ENCODE measurements at regions not wholly inside any gene's neighbourhood (a gene's known extent, or its start where the extent isn't known, plus 50 kb on each side); places are given as distances from the start of the nearest gene placed in this dataset.
A peak's percentile ranks its signal among the peaks of the same experiment; 100 is the strongest.

- no peak for DNase-seq (ENCODE audit: low spot score in 2 of 2, unreplicated experiment in 2 of 2)
- H3K36me3 Mint-ChIP-seq, result no peaks in the 10 kb centered on the region
- no peak for TF ChIP-seq CTCF (IDR thresholded peaks at IDR 0.05; ENCODE audit: unreplicated experiment)
- H3K27me3 Mint-ChIP-seq (ENCODE audit: low read depth), result no peaks in the 10 kb centered on the region
- H3K9me3 Mint-ChIP-seq, result no peaks in the 10 kb centered on the region
- H3K4me1 Mint-ChIP-seq, result peaks cover 41% of the 10 kb centered on the region
- H3K4me3 Mint-ChIP-seq, result no peak overlapping the region
- peak overlapping the region; percentile 79 for H3K27ac Mint-ChIP-seq
These were observed 53.9 kb upstream of the TIAM1 start for GRCh38 chr21:31397939-31398338.

- no peak overlapping the region for H3K4me3 Mint-ChIP-seq
- peak; percentile 39 to 61 for DNase-seq (ENCODE audit: low spot score in 2 of 2, unreplicated experiment in 2 of 2)
- H3K27me3 Mint-ChIP-seq (ENCODE audit: low read depth), result no peaks in the 10 kb centered on the region
- H3K4me1 Mint-ChIP-seq, result peaks cover 40% of the 10 kb centered on the region
- no peaks in the 10 kb centered on the region for H3K9me3 Mint-ChIP-seq
- peak overlapping the region; percentile 79 for H3K27ac Mint-ChIP-seq
- no peaks in the 10 kb centered on the region for H3K36me3 Mint-ChIP-seq
- no peak for TF ChIP-seq CTCF (IDR thresholded peaks at IDR 0.05; ENCODE audit: unreplicated experiment)
These were observed 53.5 kb upstream of the TIAM1 start for GRCh38 chr21:31397515-31397926.

- Mint-ChIP-seq H3K9me3 (no peaks in the 10 kb centered on the region), H3K4me1 (peaks cover 40% of the 10 kb centered on the region), H3K4me3 (no peak overlapping the region), H3K27ac (peak overlapping the region; percentile 79), H3K36me3 (no peaks in the 10 kb centered on the region), H3K27me3 (ENCODE audit: low read depth) (no peaks in the 10 kb centered on the region)
- no peak for DNase-seq (ENCODE audit: low spot score in 2 of 2, unreplicated experiment in 2 of 2)
- TF ChIP-seq CTCF (IDR thresholded peaks at IDR 0.05; ENCODE audit: unreplicated experiment), result no peak
These were observed 53.0 kb upstream of the TIAM1 start for GRCh38 chr21:31397030-31397429.

GRCh38 chr21:31396399-31396798, 52.3 kb upstream of the TIAM1 start:
- no peak for TF ChIP-seq CTCF (IDR thresholded peaks at IDR 0.05; ENCODE audit: unreplicated experiment)
- H3K9me3 Mint-ChIP-seq, result no peaks in the 10 kb centered on the region
- H3K4me1 Mint-ChIP-seq, result peaks cover 40% of the 10 kb centered on the region
- H3K4me3 Mint-ChIP-seq, result no peak overlapping the region
- H3K36me3 Mint-ChIP-seq, result no peaks in the 10 kb centered on the region
- no peak overlapping the region for H3K27ac Mint-ChIP-seq
- H3K27me3 Mint-ChIP-seq (ENCODE audit: low read depth), result no peaks in the 10 kb centered on the region
- no peak for DNase-seq (ENCODE audit: low spot score in 2 of 2, unreplicated experiment in 2 of 2)

GRCh38 chr21:31395791-31396190, 51.7 kb upstream of the TIAM1 start:
- Mint-ChIP-seq H3K9me3 (no peaks in the 10 kb centered on the region), H3K27me3 (ENCODE audit: low read depth) (no peaks in the 10 kb centered on the region), H3K4me3 (no peak overlapping the region), H3K4me1 (peaks cover 38% of the 10 kb centered on the region), H3K27ac (no peak overlapping the region), H3K36me3 (no peaks in the 10 kb centered on the region)
- TF ChIP-seq CTCF (IDR thresholded peaks at IDR 0.05; ENCODE audit: unreplicated experiment), result no peak
- DNase-seq (ENCODE audit: low spot score in 2 of 2, unreplicated experiment in 2 of 2), result no peak

GRCh38 chr21:31395268-31395667, 51.2 kb upstream of the TIAM1 start:
- DNase-seq (ENCODE audit: low spot score in 2 of 2, unreplicated experiment in 2 of 2), result no peak
- Mint-ChIP-seq H3K36me3 (no peaks in the 10 kb centered on the region), H3K9me3 (no peaks in the 10 kb centered on the region), H3K27ac (no peak overlapping the region), H3K27me3 (ENCODE audit: low read depth) (no peaks in the 10 kb centered on the region), H3K4me1 (peaks cover 43% of the 10 kb centered on the region), H3K4me3 (no peak overlapping the region)
- TF ChIP-seq CTCF (IDR thresholded peaks at IDR 0.05; ENCODE audit: unreplicated experiment), result no peak
